ENCODE measurements at regions not wholly inside any gene's neighbourhood (a gene's known extent, or its start where the extent isn't known, plus 50 kb on each side); places are given as distances from the start of the nearest gene placed in this dataset.

- Histone ChIP-seq H3K27ac (no peak overlapping the region), H3K4me3 (ENCODE audit: low read depth, low read length) (no peak overlapping the region), H3K9me3 (ENCODE audit: severe bottlenecking) (no peaks in the 10 kb centered on the region), H3K36me3 (no peaks in the 10 kb centered on the region), H3K27me3 (ENCODE audit: insufficient read depth, low read depth, severe bottlenecking) (no peaks in the 10 kb centered on the region)
- no peak for DNase-seq
- TF ChIP-seq CTCF (IDR thresholded peaks at IDR 0.05; ENCODE audit: low read depth, low read length), result no peak
Measured at GRCh38 chr13:105151639-105152038, 1383.8 kb downstream of the EFNB2 start.

GRCh38 chr13:105147461-105147860 is 1388.0 kb downstream of the EFNB2 start:
- Histone ChIP-seq H3K9me3 (ENCODE audit: severe bottlenecking) (no peaks in the 10 kb centered on the region), H3K27me3 (ENCODE audit: insufficient read depth, low read depth, severe bottlenecking) (no peaks in the 10 kb centered on the region), H3K27ac (no peak overlapping the region), H3K36me3 (no peaks in the 10 kb centered on the region), H3K4me3 (ENCODE audit: low read depth, low read length) (no peak overlapping the region)
- DNase-seq, result no peak
- no peak for TF ChIP-seq CTCF (IDR thresholded peaks at IDR 0.05; ENCODE audit: low read depth, low read length)

GRCh38 chr13:105144936-105145335 is 1390.5 kb downstream of the EFNB2 start:
- Histone ChIP-seq H3K9me3 (ENCODE audit: severe bottlenecking) (no peaks in the 10 kb centered on the region), H3K27ac (no peak overlapping the region), H3K36me3 (no peaks in the 10 kb centered on the region), H3K4me3 (ENCODE audit: low read depth, low read length) (no peak overlapping the region), H3K27me3 (ENCODE audit: insufficient read depth, low read depth, severe bottlenecking) (no peaks in the 10 kb centered on the region)
- no peak for DNase-seq
- no peak for TF ChIP-seq CTCF (IDR thresholded peaks at IDR 0.05; ENCODE audit: low read depth, low read length)

GRCh38 chr13:105144020-105144419 is 1391.4 kb downstream of the EFNB2 start:
- peak; percentile 29; the same call in 1 of the 2 replicates for TF ChIP-seq CTCF (IDR thresholded peaks at IDR 0.05; ENCODE audit: low read depth, low read length)
- H3K27ac ChIP-seq, result no peak overlapping the region

GRCh38 chr13:105142556-105142955 is 1392.9 kb downstream of the EFNB2 start:
- no peak for DNase-seq
- Histone ChIP-seq H3K4me3 (ENCODE audit: low read depth, low read length) (no peak overlapping the region), H3K9me3 (ENCODE audit: severe bottlenecking) (no peaks in the 10 kb centered on the region), H3K27me3 (ENCODE audit: insufficient read depth, low read depth, severe bottlenecking) (no peaks in the 10 kb centered on the region), H3K27ac (no peak overlapping the region), H3K36me3 (no peaks in the 10 kb centered on the region)
- no peak for TF ChIP-seq CTCF (IDR thresholded peaks at IDR 0.05; ENCODE audit: low read depth, low read length)

More at GRCh38 chr13:105144020-105144419, 1391.4 kb downstream of the EFNB2 start:
- Histone ChIP-seq H3K36me3 (no peaks in the 10 kb centered on the region), H3K27me3 (ENCODE audit: insufficient read depth, low read depth, severe bottlenecking) (no peaks in the 10 kb centered on the region), H3K9me3 (ENCODE audit: severe bottlenecking) (no peaks in the 10 kb centered on the region), H3K4me3 (ENCODE audit: low read depth, low read length) (no peak overlapping the region)
- DNase-seq, result peak; percentile 18
